Stomach (tissue), 8 donors: ENCODE measurements at regions not wholly inside any gene's neighbourhood (a gene's known extent, or its start where the extent isn't known, plus 50 kb on each side); places are given as distances from the start of the nearest gene placed in this dataset.
A peak's percentile ranks its signal among the peaks of the same experiment; 100 is the strongest.

Experiments
- DNase-seq, 2 donors: peaks; one replicate each; pipeline versions ENCODE4 v3.0.0 to v3.0.0-alpha.2; 2013 to 2019
- H3K27ac ChIP-seq, 5 donors: fragments of 200-600 bp in 4 of 5; sonication (generic) in 4 of 5; one replicate each; pipeline ENCODE4 v1.5.1; 2013 to 2019; ENCODE audit warnings: mild to moderate bottlenecking in 1 of 5, moderate library complexity in 1 of 5
- H3K27me3 ChIP-seq, 3 donors: fragments of 200-600 bp; sonication (generic); one replicate each; pipeline ENCODE4 v1.5.1; 2017 to 2019; ENCODE audit warnings: mixed run types in 1 of 3
- H3K36me3 ChIP-seq, 4 donors: fragments of 200-600 bp; sonication (generic); 1 replicate in 3 of 4; 2 replicates in 1 of 4; pipeline ENCODE4 v1.5.1; 2016 to 2019
- H3K4me1 ChIP-seq, 4 donors: fragments of 200-600 bp; sonication (generic); one replicate each; pipeline ENCODE4 v1.5.1; 2016 to 2019
- H3K4me3 ChIP-seq, 4 donors: fragments of 200-600 bp; sonication (generic) in 3 of 4; one replicate each; pipeline ENCODE4 v1.5.1; 2016 to 2019; ENCODE audit warnings: mild to moderate bottlenecking in 1 of 4
- H3K9me3 ChIP-seq, 4 donors: fragments of 200-600 bp; sonication (generic); one replicate each; pipeline ENCODE4 v1.5.1; 2016 to 2019
- CTCF ChIP-seq, 7 experiments: fragments of 450-650 bp in 4 of 7; fragments of 200-600 bp in 3 of 7; sonication (generic) in 3 of 7; IDR thresholded peaks; one replicate each; pipeline ENCODE4 v1.5.1; 2016 to 2019; ENCODE audit warnings: antibody characterized with exemption in 7 of 7, control low read depth in 2 of 7, mild to moderate bottlenecking in 1 of 7
- EP300 ChIP-seq: sonication (generic); formaldehyde crosslinking; IDR thresholded peaks from one replicate; pipeline ENCODE4 v1.6.1; 2017; ENCODE audit warnings: antibody characterized with exemption
- POLR2A ChIP-seq, 4 donors: fragments of 450-650 bp; IDR thresholded peaks; one replicate each; pipeline ENCODE4 v1.6.1; 2016; ENCODE audit warnings: antibody characterized with exemption in 4 of 4, control low read depth in 2 of 4, mild to moderate bottlenecking in 1 of 4, moderate library complexity in 1 of 4
- POLR2AphosphoS5 ChIP-seq, 3 donors: sonication (generic); formaldehyde crosslinking; IDR thresholded peaks; one replicate each; pipeline ENCODE4 v1.6.1; 2016; ENCODE audit warnings: antibody characterized with exemption in 3 of 3
- WGBS, 5 donors: extraction: QIAGEN DNeasy Blood & Tissue Kit in 3 of 5; methylation state at CpG; one replicate each; pipeline versions ENCODE4 v1.1.5 to v1.1.7; 2013 to 2018; 5-methylcytosine and 5-hydroxymethylcytosine counted together
- intact Hi-C: fragments of 100-400 bp; cut with DNase I; formaldehyde crosslinking; loops from one replicate; pipeline ENCODE4 v1.15.1; 2023; ENCODE audit warnings: low total_unique reads
- donor health status: healthy with polysubstance abuse.
- donor health status: Bipolar disorder and iron deficiency.
- donor health status: healthy.

GRCh38 chr12:77439749-77440148 lies 374.4 kb upstream of the E2F7 start:
- no peak for DNase-seq
- H3K4me1 ChIP-seq, result no peaks in the 10 kb centered on the region
- TF ChIP-seq POLR2AphosphoS5 (IDR thresholded peaks at IDR 0.05) (no peak), POLR2A (IDR thresholded peaks at IDR 0.05) (no peak)
- no peak overlapping the region for H3K4me3 ChIP-seq
- intact Hi-C loops, result no loop called here
- H3K36me3 ChIP-seq, result no peaks in the 10 kb centered on the region
- no peaks in the 10 kb centered on the region for H3K9me3 ChIP-seq
- no peaks in the 10 kb centered on the region for H3K27me3 ChIP-seq
- no peak overlapping the region for H3K27ac ChIP-seq

GRCh38 chr12:77438644-77439043 lies 373.3 kb upstream of the E2F7 start:
- Histone ChIP-seq H3K27me3 (no peaks in the 10 kb centered on the region), H3K9me3 (no peaks in the 10 kb centered on the region), H3K36me3 (no peaks in the 10 kb centered on the region), H3K27ac (no peak overlapping the region), H3K4me3 (no peak overlapping the region), H3K4me1 (no peaks in the 10 kb centered on the region)
- no peak for TF ChIP-seq POLR2A (IDR thresholded peaks at IDR 0.05)
- TF ChIP-seq POLR2AphosphoS5 (IDR thresholded peaks at IDR 0.05), result no peak
- TF ChIP-seq EP300, result no peak
- TF ChIP-seq CTCF (IDR thresholded peaks at IDR 0.05), result no peak
- intact Hi-C loops, result no loop called here
- DNase-seq, result no peak

- Histone ChIP-seq H3K4me3 (no peak overlapping the region), H3K36me3 (no peaks in the 10 kb centered on the region), H3K27ac (no peak overlapping the region), H3K27me3 (no peaks in the 10 kb centered on the region), H3K4me1 (no peaks in the 10 kb centered on the region), H3K9me3 (no peaks in the 10 kb centered on the region)
- DNase-seq, result no peak
- intact Hi-C loops, result no loop called here
- TF ChIP-seq EP300 (no peak), POLR2A (IDR thresholded peaks at IDR 0.05) (no peak)
- WGBS, 5 donors, result 64 to 71% (median 68%) methylated on average over 5 of the region's 5 CpGs
Observed at GRCh38 chr12:77437206-77437605, 371.8 kb upstream of the E2F7 start.

GRCh38 chr12:77435446-77436091 lies 370.2 kb upstream of the E2F7 start:
- Histone ChIP-seq H3K4me3 (no peak overlapping the region), H3K4me1 (no peaks in the 10 kb centered on the region), H3K36me3 (no peaks in the 10 kb centered on the region), H3K27me3 (no peaks in the 10 kb centered on the region), H3K27ac (no peak overlapping the region), H3K9me3 (no peaks in the 10 kb centered on the region)
- whole genome bisulfite sequencing, 5 donors, result 63 to 75% (median 72%) methylated on average over 5 of the region's 5 CpGs
- intact Hi-C loops, result no loop called here
- TF ChIP-seq POLR2AphosphoS5 (IDR thresholded peaks at IDR 0.05) (no peak), EP300 (no peak), POLR2A (IDR thresholded peaks at IDR 0.05) (no peak), CTCF (IDR thresholded peaks at IDR 0.05) (no peak)
- no peak for DNase-seq

GRCh38 chr12:77433799-77434198 lies 368.4 kb upstream of the E2F7 start:
- H3K4me1 ChIP-seq, result no peaks in the 10 kb centered on the region
- WGBS, 5 donors, result 37 to 73% (median 56%) methylated on average over 3 of the region's 3 CpGs
- H3K27ac ChIP-seq, result no peak overlapping the region
- H3K36me3 ChIP-seq, result no peaks in the 10 kb centered on the region
- no peak overlapping the region for H3K4me3 ChIP-seq
- no peaks in the 10 kb centered on the region for H3K27me3 ChIP-seq
- no peak for TF ChIP-seq POLR2AphosphoS5 (IDR thresholded peaks at IDR 0.05)
- no peak for TF ChIP-seq CTCF (IDR thresholded peaks at IDR 0.05)
- no peaks in the 10 kb centered on the region for H3K9me3 ChIP-seq
- intact Hi-C loops, result no loop called here
- peak in 1 of 2 donors; percentile 23 for DNase-seq
